Kidney (tissue), 13 donors: ENCODE measurements at regions not wholly inside any gene's neighbourhood (a gene's known extent, or its start where the extent isn't known, plus 50 kb on each side); places are given as distances from the start of the nearest gene placed in this dataset.

ENCODE experiments used
- DNase-seq, 5 donors: peaks; one replicate each; pipeline ENCODE4 v3.0.0-alpha.2; 2013 to 2020
- FAIRE-seq: peaks from 2 replicates; lab custom pipeline; 2012; peaks lifted over from hg19 to GRCh38; lab: Jason Lieb, UNC
- H3K27ac ChIP-seq, 2 donors: one replicate each; pipeline ENCODE4 v1.7.0; 2013; ENCODE audit warnings: low read depth in 2 of 2, low read length in 2 of 2, inconsistent platforms in 1 of 2
- H3K27me3 ChIP-seq: one replicate; pipeline ENCODE4 v1.7.1; 2013; ENCODE audit warnings: low read length, inconsistent platforms; ENCODE audit not compliant: control insufficient read depth, insufficient read depth
- H3K36me3 ChIP-seq, 3 donors: one replicate each; pipeline versions ENCODE4 v1.7.0 to v1.7.1; 2013; ENCODE audit warnings: low read length in 3 of 3, control low read depth in 1 of 3, inconsistent platforms in 1 of 3; ENCODE audit not compliant: insufficient read depth in 3 of 3, control insufficient read depth in 2 of 3
- H3K4me1 ChIP-seq, 3 donors: one replicate each; pipeline versions ENCODE4 v1.7.0 to v1.7.1; 2013; ENCODE audit warnings: low read length in 3 of 3, inconsistent platforms in 1 of 3, low read depth in 1 of 3; ENCODE audit not compliant: control insufficient read depth in 2 of 3, insufficient read depth in 2 of 3
- H3K4me3 ChIP-seq, 3 donors: one replicate each; pipeline versions ENCODE4 v1.7.0 to v1.8.1; 2013; ENCODE audit warnings: low read length in 3 of 3, control low read depth in 1 of 3, inconsistent platforms in 1 of 3
- H3K9ac ChIP-seq, 3 donors: one replicate each; pipeline versions ENCODE4 v1.7.0 to v1.7.1; 2013; ENCODE audit warnings: low read length in 3 of 3, control low read depth in 1 of 3, inconsistent platforms in 1 of 3
- H3K9me3 ChIP-seq, 3 donors: one replicate each; pipeline versions ENCODE4 v1.7.0 to v1.7.1; 2013; ENCODE audit warnings: low read length in 3 of 3, control low read depth in 1 of 3, inconsistent platforms in 1 of 3; ENCODE audit not compliant: control insufficient read depth in 2 of 3, insufficient read depth in 1 of 3
- CTCF ChIP-seq: IDR thresholded peaks from 3 replicates; pipeline ENCODE4 v1.5.1; 2012; ENCODE audit warnings: mild to moderate bottlenecking, moderate library complexity, borderline replicate concordance; ENCODE audit not compliant: insufficient read depth; ENCODE audit errors: extremely low read depth
- intact Hi-C: fragments of 100-400 bp; cut with DNase I; formaldehyde crosslinking; loops from one replicate; pipeline ENCODE4 v1.11.1; 2022
- donor health status: control.
- donor health status: control.
- donor health status: control.
- donor health status: control.
- donor health status: control.
- donor health status: DM: yes; HTN: yes; CAD: no.
- donor health status: Normal renal cell carcinoma (clear cell type).

GRCh38 chr13:104270731-104271130 lies 1204.5 kb upstream of the SLC10A2 start:
- H3K9me3 ChIP-seq: no peaks in the 10 kb centered on the region
- H3K36me3 ChIP-seq: no peaks in the 10 kb centered on the region
- no peaks in the 10 kb centered on the region for H3K4me1 ChIP-seq
- no peak overlapping the region for H3K27ac ChIP-seq
- H3K9ac ChIP-seq: no peak overlapping the region
- no peak overlapping the region for H3K4me3 ChIP-seq
- TF ChIP-seq CTCF: no peak
- H3K27me3 ChIP-seq: no peaks in the 10 kb centered on the region
- FAIRE-seq (no peak), DNase-seq (no peak)
- intact Hi-C loops: no loop called here

GRCh38 chr13:104267206-104267811 lies 1201.1 kb upstream of the SLC10A2 start:
- no peak for TF ChIP-seq CTCF
- intact Hi-C loops: no loop called here
- H3K36me3 ChIP-seq: no peaks in the 10 kb centered on the region
- no peaks in the 10 kb centered on the region for H3K27me3 ChIP-seq
- H3K9me3 ChIP-seq: no peaks in the 10 kb centered on the region
- H3K4me1 ChIP-seq: no peaks in the 10 kb centered on the region
- no peak for FAIRE-seq
- DNase-seq: no peak
- no peak overlapping the region for H3K9ac ChIP-seq
- H3K27ac ChIP-seq: no peak overlapping the region
- no peak overlapping the region for H3K4me3 ChIP-seq

GRCh38 chr13:104256701-104257100 lies 1190.5 kb upstream of the SLC10A2 start:
- Histone ChIP-seq H3K27ac (no peak overlapping the region), H3K9me3 (no peaks in the 10 kb centered on the region), H3K36me3 (no peaks in the 10 kb centered on the region), H3K27me3 (no peaks in the 10 kb centered on the region), H3K4me1 (no peaks in the 10 kb centered on the region), H3K9ac (no peak overlapping the region), H3K4me3 (no peak overlapping the region)
- peak in 2 of 5 donors; percentile 27 to 46 for DNase-seq
- no peak for FAIRE-seq
- intact Hi-C loops: no loop called here
- TF ChIP-seq CTCF: no peak

- DNase-seq (peak in 1 of 5 donors; percentile 19), FAIRE-seq (no peak)
- intact Hi-C loops: no loop called here
- no peak for TF ChIP-seq CTCF
- Histone ChIP-seq H3K27ac (no peak overlapping the region), H3K9me3 (no peaks in the 10 kb centered on the region), H3K9ac (no peak overlapping the region), H3K27me3 (no peaks in the 10 kb centered on the region), H3K4me1 (no peaks in the 10 kb centered on the region), H3K36me3 (no peaks in the 10 kb centered on the region), H3K4me3 (no peak overlapping the region)
These were observed 1187.0 kb upstream of the SLC10A2 start for GRCh38 chr13:104253063-104253680.
